Right kidney (tissue), 1 donor: ENCODE measurements at regions not wholly inside any gene's neighbourhood (a gene's known extent, or its start where the extent isn't known, plus 50 kb on each side); places are given as distances from the start of the nearest gene placed in this dataset.

ENCODE experiments used
- DNase-seq: peaks from one replicate; pipeline ENCODE4 v3.0.0-alpha.2; 2016

- DNase-seq = no peak
These were observed 193.3 kb downstream of the RBFOX3 start for GRCh38 chr17:79417476-79417988.

GRCh38 chr17:79415909-79416308 is 194.9 kb downstream of the RBFOX3 start:
- no peak for DNase-seq

- DNase-seq = no peak
These were observed 195.5 kb downstream of the RBFOX3 start for GRCh38 chr17:79415365-79415764.

GRCh38 chr17:79414793-79415211 is 196.0 kb downstream of the RBFOX3 start:
- DNase-seq = no peak

- no peak for DNase-seq
These were observed 196.6 kb downstream of the RBFOX3 start for GRCh38 chr17:79414063-79414792.

- no peak for DNase-seq
These were observed 197.2 kb downstream of the RBFOX3 start for GRCh38 chr17:79413611-79414010.

GRCh38 chr17:79412886-79413390 is 197.9 kb downstream of the RBFOX3 start:
- no peak for DNase-seq

- no peak for DNase-seq
These were observed 198.7 kb downstream of the RBFOX3 start for GRCh38 chr17:79412110-79412509.

- DNase-seq = no peak
These were observed 199.4 kb downstream of the RBFOX3 start for GRCh38 chr17:79411419-79411818.

GRCh38 chr17:79410681-79411080 is 200.2 kb downstream of the RBFOX3 start:
- no peak for DNase-seq

- no peak for DNase-seq
These were observed 202.6 kb downstream of the RBFOX3 start for GRCh38 chr17:79408251-79408650.

GRCh38 chr17:79407385-79407784 is 203.5 kb downstream of the RBFOX3 start:
- no peak for DNase-seq

- DNase-seq = no peak
These were observed 204.5 kb downstream of the RBFOX3 start for GRCh38 chr17:79406316-79406715.

- no peak for DNase-seq
These were observed 205.0 kb downstream of the RBFOX3 start for GRCh38 chr17:79405823-79406222.

GRCh38 chr17:79404136-79404911 is 206.5 kb downstream of the RBFOX3 start:
- DNase-seq = no peak

- DNase-seq = no peak
These were observed 208.9 kb downstream of the RBFOX3 start for GRCh38 chr17:79401704-79402674.

- DNase-seq = peak; percentile 73
These were observed 209.7 kb downstream of the RBFOX3 start for GRCh38 chr17:79400989-79401703.

GRCh38 chr17:79399610-79400144 is 211.2 kb downstream of the RBFOX3 start:
- no peak for DNase-seq

GRCh38 chr17:79398441-79398840 is 212.4 kb downstream of the RBFOX3 start:
- DNase-seq = no peak

- DNase-seq = no peak
These were observed 214.2 kb downstream of the RBFOX3 start for GRCh38 chr17:79396696-79397095.

GRCh38 chr17:79395545-79395944 is 215.3 kb downstream of the RBFOX3 start:
- no peak for DNase-seq
